HT1080 (cell line): ENCODE measurements at regions not wholly inside any gene's neighbourhood (a gene's known extent, or its start where the extent isn't known, plus 50 kb on each side); places are given as distances from the start of the nearest gene placed in this dataset.

Experiments used
- DNase-seq: peaks from one replicate; pipeline ENCODE4 v3.0.0-alpha.2; 2015; ENCODE audit warnings: low read depth

DNA sequence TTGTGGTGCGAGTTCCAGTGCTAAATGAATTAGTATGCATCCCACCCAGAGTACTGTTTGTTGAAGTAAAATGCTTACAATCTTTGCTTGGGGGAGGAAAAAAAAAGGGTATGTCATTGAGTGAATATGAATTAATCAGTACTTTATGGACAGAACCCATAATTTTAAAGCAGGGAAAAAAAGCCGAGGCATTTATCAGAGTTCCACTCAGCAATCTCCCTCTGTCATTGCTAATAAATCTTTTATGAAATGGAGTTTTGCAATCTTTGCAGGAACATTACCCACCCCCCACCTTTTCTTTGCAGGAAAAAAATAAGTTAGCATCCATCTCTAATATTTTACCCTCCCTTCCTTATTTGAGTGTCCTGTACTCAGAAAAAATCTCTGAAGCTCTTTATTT lies 127.9 kb upstream of the TMPO start:
- DNase-seq = no peak

DNA sequence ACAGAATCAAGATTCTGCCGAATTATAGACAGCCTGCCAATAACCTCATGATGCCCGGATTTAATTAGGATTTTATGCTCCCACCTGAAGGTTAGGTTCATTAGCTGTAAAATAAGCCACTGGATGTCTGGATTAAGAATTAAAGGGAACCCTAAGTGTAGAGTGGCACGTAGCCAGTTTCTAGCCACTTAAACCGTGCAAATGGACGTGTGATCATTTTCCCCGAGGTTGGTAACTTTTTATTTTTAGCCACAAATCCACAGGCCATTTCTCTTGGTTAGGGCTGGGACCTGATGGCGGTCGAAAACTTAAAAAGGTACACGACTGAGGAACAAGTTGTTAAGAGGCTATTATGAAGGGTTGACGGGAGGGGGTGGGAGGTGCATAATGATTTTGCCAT lies 127.3 kb upstream of the TMPO start:
- no peak for DNase-seq

DNA sequence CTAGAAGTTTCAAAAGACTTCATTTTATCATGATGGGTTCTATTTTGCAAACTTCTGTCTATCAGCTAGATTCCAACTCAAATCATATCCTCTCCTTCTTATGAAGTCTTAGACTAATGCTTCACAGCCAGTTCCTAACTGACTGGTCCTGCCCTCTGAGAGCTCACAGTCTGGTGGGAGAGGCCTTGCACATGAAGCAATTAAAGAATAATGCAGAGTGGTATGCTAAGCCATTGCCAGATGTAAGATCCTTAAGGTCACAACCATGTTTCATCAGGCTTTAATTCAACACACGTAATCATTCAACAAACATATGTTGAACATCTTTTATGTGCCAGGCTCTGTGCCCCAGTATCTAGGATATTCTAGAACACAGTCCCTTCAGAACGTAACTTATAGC lies 125.8 kb upstream of the TMPO start:
- no peak for DNase-seq

DNA sequence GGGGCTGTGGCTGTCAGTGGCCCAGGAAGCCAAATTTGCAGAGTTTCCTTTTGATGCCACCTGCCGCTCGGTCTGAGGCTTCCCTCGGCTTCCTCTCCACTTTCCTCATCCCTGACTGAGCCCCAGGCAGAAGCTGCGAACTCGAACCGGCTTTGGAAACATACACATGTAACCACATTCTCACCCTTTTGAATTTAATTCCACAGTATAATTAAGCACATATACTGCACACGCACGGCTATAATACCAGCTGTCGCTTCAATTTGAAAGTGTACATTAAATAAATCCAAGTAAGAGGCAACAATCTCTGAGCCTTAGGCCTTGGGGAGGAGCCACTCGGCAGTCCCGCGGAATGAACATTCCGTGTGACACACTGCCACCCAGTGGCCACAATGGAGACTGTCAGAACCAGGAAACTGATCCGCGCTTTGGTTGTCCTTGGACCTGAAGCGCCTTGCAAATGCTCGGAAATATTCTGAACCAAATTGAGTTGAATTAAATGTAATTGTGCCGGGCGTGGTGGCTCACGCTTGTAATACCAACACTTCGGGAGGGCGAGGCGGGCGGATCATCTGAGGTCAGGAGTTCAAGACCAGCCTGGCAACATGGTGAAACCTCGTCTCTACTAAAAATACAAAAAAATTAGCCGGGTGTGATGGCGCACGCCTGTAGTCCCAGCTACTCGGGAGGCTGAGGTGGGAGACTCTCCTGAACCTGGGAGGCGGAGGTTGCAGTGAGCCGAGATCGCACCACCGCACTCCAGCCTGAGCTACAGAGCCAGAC lies 117.9 kb upstream of the TMPO start:
- peak; percentile 74 for DNase-seq

DNA sequence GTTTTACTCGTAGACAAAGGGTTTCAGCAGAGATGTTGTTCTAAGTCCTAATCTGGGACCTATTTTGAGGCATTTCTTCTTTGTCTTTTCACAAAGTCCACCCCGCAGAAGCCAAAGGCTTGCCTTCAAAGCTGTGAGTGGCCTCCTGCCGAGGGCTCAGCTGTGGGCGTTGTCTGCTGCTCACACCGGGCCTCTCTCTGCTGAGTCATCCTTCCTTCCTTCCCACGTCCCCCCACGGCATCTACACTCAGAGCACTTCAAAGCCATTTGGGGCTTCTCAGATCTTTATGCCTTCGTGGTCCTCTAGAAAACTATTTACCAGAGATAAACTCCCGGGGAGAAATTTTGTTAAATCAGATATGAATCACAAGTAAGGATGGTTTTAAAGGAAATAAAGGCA lies 115.9 kb upstream of the TMPO start:
- peak; percentile 86 for DNase-seq

DNA sequence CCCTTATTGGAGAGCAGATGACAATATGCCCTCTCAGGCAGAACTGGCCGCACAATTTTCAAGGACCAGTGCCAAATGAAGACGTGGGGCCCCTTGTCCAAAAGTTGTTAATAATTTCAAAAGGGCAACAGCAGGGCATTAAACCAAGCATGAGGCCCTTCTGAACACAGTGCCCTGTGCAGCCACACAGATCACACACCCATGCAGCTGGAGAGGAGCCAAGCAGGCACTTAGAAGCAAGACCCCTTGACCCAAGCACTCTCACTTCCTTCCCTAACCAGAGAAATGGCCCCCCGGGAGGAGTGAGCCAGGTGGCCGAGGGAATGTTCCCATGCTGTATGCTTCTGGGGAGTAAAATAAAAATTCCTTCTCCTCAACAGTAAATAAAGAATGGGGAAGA lies 114.0 kb upstream of the TMPO start:
- no peak for DNase-seq

DNA sequence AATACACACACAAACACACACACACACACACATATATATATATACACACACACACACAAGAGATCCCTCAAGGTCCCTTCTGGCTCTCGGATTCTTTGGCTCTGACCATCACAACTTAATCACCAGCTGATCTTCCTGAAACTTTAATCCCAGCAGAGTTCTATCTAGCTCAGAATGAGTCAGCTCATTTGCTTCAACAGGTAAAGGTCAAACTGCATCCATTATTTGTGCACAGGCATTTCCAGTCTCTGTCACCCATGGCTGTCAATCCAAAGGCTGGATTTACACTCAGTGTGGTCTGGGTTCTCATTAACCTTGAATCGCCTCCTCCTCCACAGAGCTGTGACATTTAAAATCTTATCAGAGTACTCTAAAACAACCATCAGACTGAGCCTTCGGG lies 113.3 kb upstream of the TMPO start:
- peak; percentile 41 for DNase-seq

DNA sequence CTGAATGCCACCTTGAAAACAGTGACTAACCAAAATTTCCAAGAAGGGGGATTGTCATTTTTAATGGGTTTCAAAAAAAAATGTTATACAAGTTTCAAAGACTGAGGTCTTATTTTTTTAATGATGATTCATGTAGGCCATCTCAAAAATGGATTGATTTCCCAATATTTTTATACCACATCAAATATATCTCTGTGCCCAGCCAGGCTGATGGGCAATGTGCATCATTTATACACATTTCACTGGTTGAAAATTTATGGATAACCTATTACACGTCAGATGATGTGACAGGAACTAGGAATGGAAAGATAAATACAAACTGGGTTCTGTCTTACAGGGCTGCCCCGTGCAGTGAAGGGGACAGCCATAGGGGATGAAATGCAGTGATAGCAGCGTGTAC lies 112.7 kb upstream of the TMPO start:
- no peak for DNase-seq

DNA sequence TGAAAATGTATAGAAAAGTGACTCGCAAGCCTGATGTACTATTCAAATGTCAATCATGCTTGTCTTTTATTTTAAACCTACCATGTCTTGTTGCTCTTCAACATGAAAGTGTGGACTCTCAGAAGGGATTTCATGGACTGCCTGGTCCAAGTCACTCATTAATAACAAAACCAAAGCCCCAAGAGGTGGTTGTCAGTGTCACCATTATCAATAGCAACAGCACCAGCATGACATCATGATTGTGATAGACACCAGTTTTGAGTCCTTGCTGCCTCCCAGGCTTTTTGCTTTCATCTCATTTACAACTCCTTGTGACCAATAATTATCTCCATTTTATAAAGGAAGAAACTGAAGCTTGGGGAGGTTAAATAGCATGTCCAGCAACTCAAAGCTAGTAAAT lies 112.0 kb upstream of the TMPO start:
- DNase-seq = no peak

DNA sequence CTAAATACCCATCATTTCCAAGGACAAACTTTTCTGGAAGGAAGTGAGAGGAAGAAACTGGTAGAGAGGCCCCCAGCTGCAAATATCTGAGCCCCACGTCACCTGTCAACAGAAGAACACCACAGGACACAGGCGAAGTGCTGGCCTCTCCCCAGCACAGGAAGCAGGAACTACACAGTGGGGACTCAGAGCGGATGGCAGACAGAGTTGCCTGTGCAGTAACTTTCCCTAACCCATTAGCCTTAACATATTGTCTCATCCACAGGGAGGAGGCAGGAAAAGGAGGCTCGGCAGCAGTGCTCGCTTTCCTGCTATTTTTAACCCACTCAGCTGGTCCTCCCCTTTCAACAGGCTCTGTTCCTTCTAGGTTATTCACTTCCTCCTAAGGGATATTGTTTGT lies 111.5 kb upstream of the TMPO start:
- DNase-seq = no peak

DNA sequence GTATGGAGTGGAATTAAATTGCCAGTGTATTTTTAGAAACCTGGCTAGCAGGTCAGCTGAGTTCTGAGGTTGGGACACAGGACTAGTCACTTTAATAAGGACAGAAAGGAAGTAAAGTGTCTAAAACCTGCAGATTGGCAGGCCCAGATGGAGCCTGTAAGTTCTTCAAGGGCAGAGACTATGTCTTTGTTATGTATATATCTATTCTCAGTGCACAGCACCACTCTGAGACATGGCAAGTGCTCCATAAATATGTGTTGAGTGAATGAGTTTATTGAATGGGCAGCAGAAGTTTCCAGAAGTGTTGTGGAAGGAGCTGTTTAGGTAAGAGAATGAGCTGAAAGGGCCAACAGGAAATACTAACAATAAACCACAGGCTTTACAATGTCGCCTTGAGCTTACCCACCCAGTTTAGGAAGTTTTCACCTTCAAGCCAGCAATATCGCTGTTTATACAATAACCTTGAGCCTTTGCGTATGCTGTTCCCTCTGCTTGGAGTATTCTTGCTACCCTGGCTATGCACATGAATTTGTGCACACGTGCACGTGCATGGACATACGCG lies 109.5 kb upstream of the TMPO start:
- no peak for DNase-seq

DNA sequence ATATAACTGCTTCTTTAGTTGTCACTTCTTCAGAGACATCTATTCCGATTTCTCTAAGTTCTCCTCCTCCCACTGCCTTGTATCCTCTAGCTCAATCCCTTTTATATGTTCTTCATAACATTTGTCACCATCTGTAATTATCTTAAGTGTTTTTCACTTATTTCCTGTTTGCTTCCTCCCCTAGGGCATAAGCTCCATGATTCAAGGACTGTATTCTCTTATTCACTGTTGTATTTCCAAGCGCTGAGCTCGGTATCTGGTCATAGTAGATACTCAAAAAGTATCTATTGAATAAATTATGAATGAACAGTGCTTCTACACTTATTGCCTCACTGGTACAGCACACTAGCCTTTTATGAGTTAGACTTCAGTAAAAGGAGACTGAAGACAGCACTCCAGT lies 109.0 kb upstream of the TMPO start:
- DNase-seq = no peak

DNA sequence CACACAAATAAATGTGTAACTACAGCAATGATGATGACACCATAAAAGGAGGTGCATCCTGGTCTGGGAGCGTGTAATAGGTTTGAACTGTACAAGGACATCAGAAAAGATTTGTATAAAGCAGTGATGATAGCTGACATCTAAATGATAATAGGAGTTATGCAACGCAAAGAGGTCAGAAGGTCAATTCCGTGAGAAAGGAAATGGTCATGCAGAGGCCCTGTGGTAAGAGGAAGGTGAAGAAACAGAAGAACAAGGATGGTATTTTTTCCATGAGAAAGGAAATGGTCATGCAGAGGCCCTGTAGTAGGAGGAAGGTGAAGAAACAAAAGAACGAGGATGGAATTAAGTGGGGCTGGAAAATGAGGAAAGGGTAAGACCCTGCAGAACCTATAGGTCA lies 106.7 kb upstream of the TMPO start:
- no peak for DNase-seq

DNA sequence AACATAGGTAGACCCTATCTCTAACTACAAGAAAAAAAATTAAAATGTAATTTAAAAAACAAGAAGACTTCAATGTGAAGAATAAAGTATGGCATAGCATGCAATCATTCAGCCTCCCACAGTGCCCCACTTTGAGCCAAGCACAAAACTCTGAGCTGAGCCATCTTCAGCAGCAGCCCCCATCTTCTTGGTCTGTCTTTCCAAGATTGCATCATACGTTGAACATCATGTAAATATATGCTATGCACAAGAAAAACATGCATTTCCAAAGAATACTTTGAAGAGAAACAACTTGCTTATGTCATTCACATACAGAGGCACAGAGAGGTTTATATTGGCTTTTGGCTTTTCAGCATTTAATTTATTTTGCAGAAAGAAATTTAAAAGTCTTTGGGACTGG lies 105.8 kb upstream of the TMPO start:
- DNase-seq = no peak

DNA sequence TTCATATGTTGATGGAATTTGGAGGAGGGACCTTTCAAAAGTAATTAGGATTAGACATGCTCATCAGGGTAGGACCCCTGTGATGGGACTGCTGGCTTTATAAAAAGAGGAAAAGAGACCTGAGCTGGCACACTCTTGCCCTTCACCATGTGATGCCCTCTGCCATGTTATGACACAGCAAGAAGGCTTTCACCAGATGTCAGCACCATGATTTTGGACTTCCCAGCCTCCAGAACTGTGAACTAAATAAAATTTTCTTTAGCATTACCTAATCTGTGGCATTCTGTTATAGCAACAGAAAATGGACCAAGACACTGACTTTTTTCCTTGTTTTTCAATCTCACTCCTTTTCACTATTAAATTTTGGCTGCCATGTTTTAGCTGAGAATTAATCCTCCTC lies 105.0 kb upstream of the TMPO start:
- no peak for DNase-seq

DNA sequence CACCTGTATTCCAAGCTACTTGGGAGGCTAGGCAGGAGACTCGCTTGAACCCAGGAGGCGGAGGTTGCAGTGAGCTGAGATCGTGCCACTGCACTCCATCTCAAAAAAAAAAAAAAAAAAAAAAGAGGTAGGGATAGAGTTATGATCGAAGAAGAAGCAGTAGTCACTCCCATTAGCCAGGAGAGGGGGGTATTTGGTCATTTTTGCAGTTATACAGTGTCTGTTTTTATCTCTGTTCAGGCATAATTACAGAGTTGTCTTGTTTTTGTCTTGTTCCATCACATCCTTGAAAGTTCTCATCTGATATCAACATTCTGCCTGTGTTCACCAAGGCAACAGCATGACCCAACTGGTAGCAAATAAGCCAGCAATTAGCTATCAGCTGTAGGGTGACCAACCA lies 98.5 kb upstream of the TMPO start:
- no peak for DNase-seq

DNA sequence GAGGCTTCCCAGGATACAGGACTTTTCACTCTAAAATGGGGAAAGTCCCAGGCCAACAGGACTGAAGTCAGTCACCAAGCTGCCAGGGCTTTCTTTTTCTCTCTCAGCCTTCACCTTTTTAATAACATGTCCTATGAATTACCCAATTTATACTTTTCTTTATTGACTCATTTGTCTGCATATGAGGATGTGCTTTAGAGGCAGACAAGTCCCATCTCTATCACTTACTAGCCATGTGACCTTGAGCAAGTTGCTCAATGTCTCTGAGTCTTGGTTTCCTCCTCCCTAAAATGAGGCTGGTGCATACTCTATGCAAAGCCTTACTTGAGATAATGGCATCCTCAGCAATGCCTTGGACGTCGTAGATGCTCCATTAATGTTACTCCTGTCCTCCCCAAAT lies 98.1 kb upstream of the TMPO start:
- DNase-seq = no peak

DNA sequence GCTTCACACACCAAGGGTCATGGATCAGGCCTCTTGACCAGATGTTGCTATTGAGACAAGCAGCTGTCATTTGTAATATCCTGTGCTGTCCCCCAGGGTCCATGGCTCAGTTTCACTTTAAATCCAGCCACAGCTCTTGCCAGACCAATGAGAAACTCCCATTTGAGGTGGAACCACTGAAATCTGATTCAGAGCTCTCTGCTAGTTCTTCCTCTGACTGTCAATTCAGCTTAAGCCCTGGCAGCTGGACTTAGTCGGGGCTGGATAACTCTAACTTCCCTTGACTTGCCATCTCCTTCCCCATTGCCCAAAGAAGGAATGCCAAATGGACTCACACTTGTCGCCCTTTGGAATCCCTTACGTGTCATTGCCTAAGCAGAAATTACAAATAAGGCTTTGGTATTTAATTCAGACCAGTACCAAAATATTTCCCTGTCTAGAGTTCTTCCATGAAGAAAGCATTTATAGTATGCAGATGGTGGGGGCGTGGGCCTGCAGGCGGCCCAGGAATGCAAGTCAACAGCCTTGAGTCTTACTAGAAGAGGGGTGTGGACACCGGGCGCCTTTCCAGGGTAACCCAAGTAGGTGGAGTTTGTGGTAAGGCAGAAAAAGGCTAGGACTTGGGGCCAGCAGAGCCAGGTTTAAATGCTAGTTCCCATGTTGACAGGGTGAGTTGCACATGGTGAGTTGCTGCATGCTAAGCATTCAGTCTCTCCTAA lies 96.9 kb upstream of the TMPO start:
- peak; percentile 87 for DNase-seq

DNA sequence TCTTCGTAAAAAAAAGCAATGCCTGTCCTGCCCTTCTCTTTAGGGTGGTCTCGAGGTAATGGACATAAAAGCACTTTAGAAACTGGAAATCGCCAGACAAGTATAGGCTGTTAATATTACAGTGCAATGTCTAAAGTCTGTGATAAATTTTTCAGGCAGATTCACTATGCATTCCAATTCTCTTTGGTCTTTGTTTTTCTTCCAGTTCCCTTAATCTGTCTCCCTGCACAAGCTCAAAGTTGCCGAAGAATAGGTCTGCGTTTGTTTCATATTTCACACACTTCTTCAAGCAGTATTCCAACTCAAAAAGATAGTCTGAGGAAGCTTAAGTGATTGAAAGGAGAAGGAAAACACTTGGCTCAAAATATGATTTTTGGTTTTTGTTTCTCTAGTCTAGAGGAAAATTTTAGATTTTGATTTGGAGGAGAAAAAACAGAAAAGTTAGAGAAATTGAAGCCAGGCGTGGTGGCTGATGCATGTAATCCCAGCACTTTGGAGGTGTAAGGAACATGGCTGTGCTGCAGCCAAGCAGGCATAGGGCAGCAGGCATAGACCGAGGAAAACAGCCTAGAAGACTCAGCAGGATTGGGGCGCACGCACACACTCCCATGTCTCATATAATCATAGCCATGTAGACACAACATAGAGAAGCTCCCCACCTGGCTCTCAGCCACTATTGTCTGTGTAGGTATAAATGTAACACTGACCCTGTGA lies 96.2 kb upstream of the TMPO start:
- DNase-seq = no peak

DNA sequence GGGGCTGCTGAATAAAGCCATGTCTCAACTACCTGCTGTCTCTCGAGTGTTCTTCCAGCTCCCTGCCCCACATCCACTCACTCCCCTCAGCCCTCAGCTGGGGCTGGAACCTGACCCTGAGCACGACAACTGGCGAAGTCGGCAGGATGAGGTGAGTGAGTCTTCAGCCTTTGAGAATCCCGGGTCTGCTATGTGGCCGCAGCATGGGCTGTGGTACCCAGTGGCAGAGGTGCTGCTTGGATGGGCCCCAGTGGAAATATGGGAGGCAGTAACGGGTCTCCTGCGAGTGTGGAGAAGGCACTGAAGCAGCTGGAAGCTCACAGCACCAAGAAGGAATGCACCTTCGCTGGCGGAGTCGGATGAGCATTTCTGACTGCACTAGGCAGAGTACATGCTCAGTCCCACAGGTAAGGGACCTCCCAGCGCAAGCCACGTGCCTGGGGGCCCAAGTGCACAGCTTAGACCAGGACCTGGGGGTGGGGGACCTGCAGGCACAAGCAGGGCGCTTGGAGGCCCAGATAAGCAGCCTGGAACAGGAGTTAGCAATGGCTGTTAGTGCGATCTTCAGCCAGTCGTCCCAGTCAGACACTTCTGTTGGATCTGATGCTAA lies 95.5 kb upstream of the TMPO start:
- no peak for DNase-seq

DNA sequence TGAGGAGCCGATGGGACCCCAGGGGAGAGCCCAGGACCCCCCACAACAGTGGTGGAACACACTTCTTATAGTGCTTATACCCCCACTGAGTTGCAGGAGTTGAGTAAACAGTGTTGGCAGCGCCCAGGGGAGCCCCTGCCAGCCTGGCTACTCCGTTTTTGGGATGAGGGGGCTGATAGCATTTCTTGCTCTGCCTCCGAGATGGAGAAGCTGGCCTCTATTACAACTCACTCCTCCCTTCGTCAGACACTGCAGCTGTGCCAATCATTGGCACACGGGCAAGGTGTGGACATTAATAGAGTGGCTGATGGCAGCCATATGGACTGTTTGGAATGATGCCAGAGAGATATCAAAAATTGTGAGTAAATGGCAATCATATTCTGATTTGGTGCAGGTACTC lies 94.9 kb upstream of the TMPO start:
- no peak for DNase-seq

DNA sequence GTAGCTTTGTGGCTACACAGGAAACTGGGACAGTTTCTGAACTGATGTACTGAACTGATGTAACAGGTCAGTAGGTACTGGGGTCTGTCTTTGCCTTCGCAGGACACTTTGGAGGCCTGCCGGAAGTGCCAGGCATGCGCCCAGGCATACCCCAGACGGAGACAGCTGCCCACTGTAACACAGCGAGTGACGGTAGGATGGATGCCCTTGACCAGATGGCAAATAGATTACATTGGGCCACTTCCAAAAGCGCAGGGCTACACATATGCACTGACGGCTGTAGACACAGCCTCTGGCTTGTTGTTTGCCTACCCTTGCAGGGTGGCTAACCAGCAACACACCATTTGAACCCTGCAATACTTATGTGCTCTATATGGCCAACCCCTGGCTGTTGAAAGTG lies 94.1 kb upstream of the TMPO start:
- no peak for DNase-seq
